Peyer's patch (tissue), 4 donors: ENCODE measurements at regions not wholly inside any gene's neighbourhood (a gene's known extent, or its start where the extent isn't known, plus 50 kb on each side); places are given as distances from the start of the nearest gene placed in this dataset.

Experiments
- DNase-seq, 3 donors: peaks; one replicate each; pipeline ENCODE4 v3.0.0-alpha.2; 2017 to 2019
- H3K27ac ChIP-seq, 4 donors: fragments of 200-600 bp; sonication (generic); one replicate each; pipeline ENCODE4 v1.5.1; 2016 to 2019
- H3K27me3 ChIP-seq, 2 donors: fragments of 200-600 bp; sonication (generic); one replicate each; pipeline ENCODE4 v1.5.1; 2019
- H3K36me3 ChIP-seq, 3 donors: fragments of 200-600 bp; sonication (generic); one replicate each; pipeline ENCODE4 v1.5.1; 2016 to 2019
- H3K4me1 ChIP-seq, 4 donors: fragments of 200-600 bp; sonication (generic); one replicate each; pipeline ENCODE4 v1.5.1; 2016 to 2019
- H3K4me3 ChIP-seq, 4 donors: fragments of 200-600 bp; sonication (generic); 1 replicate in 3 of 4; 2 replicates in 1 of 4; pipeline ENCODE4 v1.5.1; 2016 to 2019; ENCODE audit warnings: mild to moderate bottlenecking in 1 of 4
- H3K9me3 ChIP-seq, 4 donors: fragments of 200-600 bp; sonication (generic); one replicate each; pipeline ENCODE4 v1.5.1; 2016 to 2019; ENCODE audit warnings: mild to moderate bottlenecking in 1 of 4
- CTCF ChIP-seq, 6 experiments: fragments of 450-650 bp in 4 of 6; fragments of 200-600 bp in 2 of 6; sonication (generic) in 1 of 6; IDR thresholded peaks; one replicate each; pipeline ENCODE4 v1.5.1; 2017 to 2019; ENCODE audit warnings: antibody characterized with exemption in 6 of 6, mild to moderate bottlenecking in 3 of 6, moderate library complexity in 1 of 6
- POLR2A ChIP-seq, 2 donors: fragments of 450-650 bp; IDR thresholded peaks; one replicate each; pipeline ENCODE4 v1.5.1; 2017; ENCODE audit warnings: antibody characterized with exemption in 2 of 2, mild to moderate bottlenecking in 2 of 2, moderate library complexity in 2 of 2

DNA sequence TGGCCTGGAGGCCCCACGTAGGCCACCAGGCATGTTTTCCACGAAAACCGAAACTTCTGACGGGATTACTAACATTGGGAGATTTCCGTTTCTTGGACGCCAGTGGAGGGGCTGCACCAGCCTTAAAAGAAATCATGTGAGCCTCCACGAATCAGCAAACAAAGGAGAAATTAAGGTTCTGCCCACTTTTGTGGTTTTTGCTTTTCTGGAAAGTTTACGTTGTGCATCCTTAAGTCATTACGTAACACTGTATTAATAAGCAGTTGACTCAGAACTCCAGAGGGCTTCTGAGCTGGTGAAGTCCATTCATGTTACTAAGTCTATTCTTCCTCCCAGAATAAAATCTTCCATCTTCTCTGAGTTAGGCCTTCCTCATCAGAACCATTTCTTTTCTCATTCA lies 168.5 kb downstream of the PSMG1 start:
- TF ChIP-seq CTCF (IDR thresholded peaks at IDR 0.05) (no peak), POLR2A (IDR thresholded peaks at IDR 0.05) (no peak)
- Histone ChIP-seq H3K4me3 (no peak overlapping the region), H3K36me3 (no peaks in the 10 kb centered on the region), H3K9me3 (no peaks in the 10 kb centered on the region), H3K27ac (peak overlapping the region; percentile 25 to 70 (median 48)), H3K4me1 (no peaks in the 10 kb centered on the region), H3K27me3 (no peaks in the 10 kb centered on the region)
- no peak for DNase-seq

GRCh38 chr21:39012326-39013230 lies 170.7 kb downstream of the PSMG1 start:
- no peak for DNase-seq
- no peak for TF ChIP-seq POLR2A (IDR thresholded peaks at IDR 0.05)
- no peak for TF ChIP-seq CTCF (IDR thresholded peaks at IDR 0.05)

DNA sequence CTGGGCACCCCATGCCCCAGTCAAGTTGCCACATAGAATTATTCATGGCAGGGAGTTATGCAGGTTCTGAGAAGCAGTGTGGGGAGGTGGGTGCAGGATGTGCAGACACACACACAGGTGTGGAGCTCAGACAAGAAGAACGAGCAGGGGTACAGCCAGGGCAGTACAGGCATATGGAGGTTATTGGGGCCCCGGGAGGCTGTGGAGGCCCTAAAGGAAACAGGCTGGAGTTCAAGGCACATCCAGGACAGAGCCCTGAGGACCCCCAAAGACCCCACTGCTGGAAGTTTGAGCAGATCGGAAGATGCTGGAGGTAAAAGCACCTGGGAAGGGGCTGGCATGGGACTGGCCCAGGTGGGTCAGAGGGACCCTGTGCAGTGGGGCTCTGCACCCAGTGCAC lies 171.3 kb downstream of the PSMG1 start:
- Histone ChIP-seq H3K4me3 (no peak overlapping the region), H3K4me1 (no peaks in the 10 kb centered on the region), H3K36me3 (no peaks in the 10 kb centered on the region), H3K9me3 (no peaks in the 10 kb centered on the region), H3K27ac (no peak overlapping the region), H3K27me3 (no peaks in the 10 kb centered on the region)
- no peak for DNase-seq
- TF ChIP-seq POLR2A (IDR thresholded peaks at IDR 0.05) (no peak), CTCF (IDR thresholded peaks at IDR 0.05) (no peak)

More at GRCh38 chr21:39012326-39013230, 170.7 kb downstream of the PSMG1 start:
- no peaks in the 10 kb centered on the region for H3K27me3 ChIP-seq
- H3K27ac ChIP-seq: no peak overlapping the region
- no peaks in the 10 kb centered on the region for H3K4me1 ChIP-seq
- no peak overlapping the region for H3K4me3 ChIP-seq
- no peaks in the 10 kb centered on the region for H3K36me3 ChIP-seq
- H3K9me3 ChIP-seq: no peaks in the 10 kb centered on the region

- H3K4me3 ChIP-seq: no peak overlapping the region
- H3K36me3 ChIP-seq: no peaks in the 10 kb centered on the region
- H3K4me1 ChIP-seq: no peaks in the 10 kb centered on the region
- no peak overlapping the region for H3K27ac ChIP-seq
- TF ChIP-seq CTCF (IDR thresholded peaks at IDR 0.05): no peak
- no peak for TF ChIP-seq POLR2A (IDR thresholded peaks at IDR 0.05)
- H3K27me3 ChIP-seq: no peaks in the 10 kb centered on the region
- no peaks in the 10 kb centered on the region for H3K9me3 ChIP-seq
- DNase-seq: no peak
Measured at GRCh38 chr21:39010629-39011404, 172.4 kb downstream of the PSMG1 start.

DNA sequence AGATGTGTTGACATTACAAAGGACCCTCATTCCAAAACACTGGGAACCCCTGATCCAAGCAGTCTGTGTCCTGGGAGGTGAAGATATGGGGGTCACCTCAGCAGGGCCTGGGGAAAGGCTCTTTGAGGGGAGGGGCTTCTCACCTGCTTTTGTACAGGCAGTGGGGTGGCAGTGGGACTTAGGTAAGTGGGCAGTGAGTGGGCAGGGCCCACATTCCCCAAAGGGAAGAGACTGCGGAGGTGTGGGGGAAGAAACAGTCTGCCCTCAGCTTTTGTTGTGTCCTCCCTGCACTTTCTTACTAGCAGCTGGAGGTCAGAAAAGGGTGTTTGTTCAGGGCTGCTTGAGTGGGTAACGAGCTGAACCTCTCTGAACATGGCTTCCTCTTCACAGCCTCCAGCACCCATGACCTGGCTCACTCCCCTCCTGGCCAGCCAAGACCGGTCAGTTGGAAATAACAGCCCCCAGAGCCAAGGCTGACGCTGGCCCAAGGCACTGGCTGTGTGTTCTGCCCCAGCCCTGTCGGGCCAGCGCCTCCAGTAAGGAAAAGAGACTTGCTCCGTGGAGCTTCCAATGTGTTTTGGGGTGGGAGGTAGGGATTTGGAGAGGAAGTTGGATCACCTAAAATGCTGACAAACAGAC lies 173.5 kb downstream of the PSMG1 start:
- Histone ChIP-seq H3K9me3 (no peaks in the 10 kb centered on the region), H3K27ac (no peak overlapping the region), H3K27me3 (no peaks in the 10 kb centered on the region), H3K4me3 (no peak overlapping the region), H3K4me1 (peaks cover 0 to 9% (median under 1%) of the 10 kb centered on the region in 4 donors), H3K36me3 (no peaks in the 10 kb centered on the region)
- no peak for DNase-seq
- no peak for TF ChIP-seq POLR2A (IDR thresholded peaks at IDR 0.05)
- no peak for TF ChIP-seq CTCF (IDR thresholded peaks at IDR 0.05)
